ENCODE measurements at regions not wholly inside any gene's neighbourhood (a gene's known extent, or its start where the extent isn't known, plus 50 kb on each side); places are given as distances from the start of the nearest gene placed in this dataset.

DNA sequence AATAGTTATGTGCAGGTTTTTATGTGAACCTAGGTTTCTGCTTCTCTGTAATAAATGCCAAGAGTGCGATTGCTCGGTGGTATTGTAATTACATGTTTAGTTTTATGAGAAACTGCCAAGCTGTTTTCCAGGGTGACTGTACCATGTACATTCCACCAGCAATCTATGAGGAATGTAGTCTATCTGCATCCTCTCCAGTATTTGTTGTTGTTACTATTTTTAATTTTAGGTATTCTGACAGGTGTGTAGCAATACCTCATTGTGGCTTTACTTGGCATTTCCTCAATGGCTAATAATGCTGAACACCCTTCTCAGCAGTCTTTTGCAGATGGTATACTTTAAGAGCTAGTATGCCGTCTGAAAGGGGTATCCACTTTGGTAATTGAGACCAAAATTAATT lies 142.1 kb downstream of the BMP2 start:
- Histone ChIP-seq H2AFZ (replicated peaks; ENCODE audit: low read length, poor library complexity) (no peak overlapping the region), H3K9me1 (ENCODE audit: insufficient read depth, low read length) (no peaks in the 10 kb centered on the region), H2BK5ac (ENCODE audit: low read depth, low read length, poor library complexity, severe bottlenecking) (no peak overlapping the region), H3K18ac (ENCODE audit: low read depth, low read length) (no peak overlapping the region), H3K4me2 (ENCODE audit: low read depth, low read length) (no peak overlapping the region), H3K27ac (ENCODE audit: insufficient read depth, low read length) (no peak overlapping the region), H2AK9ac (replicated peaks; ENCODE audit: low read depth, low read length, poor library complexity) (no peak overlapping the region), H2BK15ac (ENCODE audit: low read depth, low read length) (no peak overlapping the region), H3K36me3 (ENCODE audit: control insufficient read depth, insufficient read depth, low read length) (no peaks in the 10 kb centered on the region), H3K4me1 (ENCODE audit: control insufficient read depth, insufficient read depth, low read length) (no peaks in the 10 kb centered on the region), H3K56ac (ENCODE audit: extremely low read depth, insufficient read depth, low read length) (no peak overlapping the region), H3K4ac (ENCODE audit: low read depth, low read length) (no peak overlapping the region), H3K79me1 (ENCODE audit: low read depth in 1 of 2, low read length in 2 of 2) (no peaks in the 10 kb centered on the region), H3K23ac (ENCODE audit: low read depth, low read length) (no peak overlapping the region), H3K4me3 (ENCODE audit: insufficient read depth, low read depth, low read length) (no peak overlapping the region), H4K20me1 (ENCODE audit: insufficient read depth, low read length) (no peaks in the 10 kb centered on the region), H4K8ac (ENCODE audit: low read depth in 2 of 2, low read length in 2 of 2) (no peak overlapping the region), H3K27me3 (ENCODE audit: control insufficient read depth, insufficient read depth, low read length) (no peaks in the 10 kb centered on the region), H3K9me3 (ENCODE audit: control insufficient read depth, insufficient read depth, low read length) (peaks cover 2% of the 10 kb centered on the region; the same call in 1 of the 2 replicates), H2BK20ac (ENCODE audit: low read depth, low read length) (no peak overlapping the region), H2BK120ac (ENCODE audit: low read depth, low read length) (no peak overlapping the region), H3K14ac (replicated peaks; ENCODE audit: low read depth, low read length) (no peak overlapping the region), H3K9ac (ENCODE audit: low read depth, low read length) (no peak overlapping the region), H2AK5ac (ENCODE audit: low read depth, low read length) (no peak overlapping the region), H4K91ac (ENCODE audit: insufficient read depth, low read depth, low read length) (no peak overlapping the region), H4K5ac (ENCODE audit: low read depth, low read length) (no peak overlapping the region)
- ATAC-seq (ENCODE audit: low read depth) (no peak), DNase-seq (no peak)
- WGBS, 2 experiments (ENCODE audit: extremely low coverage in 2 of 2, insufficient read length in 1 of 2), result no CpG with 5 or more reads among the region's 3 CpGs
- POLR2A ChIA-PET (ENCODE audit: unreplicated experiment), result no interaction called here
- BruUV-seq (replicated peaks), result no TSS peak
- dilution Hi-C loops (cut with HindIII; ENCODE audit: low sequenced_read_pairs, unreplicated experiment) (no loop called here), in situ Hi-C loops (cut with MboI; ENCODE audit: low sequenced_read_pairs) (no loop called here), intact Hi-C loops (cut with micrococcal nuclease) (no loop called here)
- CTCF ChIA-PET, result no interaction called here
- no peak for TF ChIP-seq MAFK (IDR thresholded peaks at IDR 0.05; ENCODE audit: low read depth, low read length)
- TF ChIP-seq, protein P1, sequence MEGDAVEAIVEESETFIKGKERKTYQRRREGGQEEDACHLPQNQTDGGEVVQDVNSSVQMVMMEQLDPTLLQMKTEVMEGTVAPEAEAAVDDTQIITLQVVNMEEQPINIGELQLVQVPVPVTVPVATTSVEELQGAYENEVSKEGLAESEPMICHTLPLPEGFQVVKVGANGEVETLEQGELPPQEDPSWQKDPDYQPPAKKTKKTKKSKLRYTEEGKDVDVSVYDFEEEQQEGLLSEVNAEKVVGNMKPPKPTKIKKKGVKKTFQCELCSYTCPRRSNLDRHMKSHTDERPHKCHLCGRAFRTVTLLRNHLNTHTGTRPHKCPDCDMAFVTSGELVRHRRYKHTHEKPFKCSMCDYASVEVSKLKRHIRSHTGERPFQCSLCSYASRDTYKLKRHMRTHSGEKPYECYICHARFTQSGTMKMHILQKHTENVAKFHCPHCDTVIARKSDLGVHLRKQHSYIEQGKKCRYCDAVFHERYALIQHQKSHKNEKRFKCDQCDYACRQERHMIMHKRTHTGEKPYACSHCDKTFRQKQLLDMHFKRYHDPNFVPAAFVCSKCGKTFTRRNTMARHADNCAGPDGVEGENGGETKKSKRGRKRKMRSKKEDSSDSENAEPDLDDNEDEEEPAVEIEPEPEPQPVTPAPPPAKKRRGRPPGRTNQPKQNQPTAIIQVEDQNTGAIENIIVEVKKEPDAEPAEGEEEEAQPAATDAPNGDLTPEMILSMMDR (conservative IDR thresholded peaks at IDR 0.05; ENCODE audit: low read depth, low read length), result no peak
- TF ChIP-seq SMC3 (IDR thresholded peaks at IDR 0.05; ENCODE audit: low read depth, low read length), result no peak
- no peak for TF ChIP-seq NFE2L2 (IDR thresholded peaks at IDR 0.05; ENCODE audit: low read depth, low read length)
- no peak for TF ChIP-seq MXI1 (IDR thresholded peaks at IDR 0.05; ENCODE audit: borderline replicate concordance, low read depth, low read length)
- no peak for TF ChIP-seq RCOR1 (IDR thresholded peaks at IDR 0.05; ENCODE audit: insufficient replicate concordance, low read length)
- TF ChIP-seq POLR2A (IDR thresholded peaks at IDR 0.05; ENCODE audit: low read depth, low read length), result no peak
- TF ChIP-seq RFX5 (IDR thresholded peaks at IDR 0.05; ENCODE audit: low read depth, low read length), result no peak
- no peak for TF ChIP-seq CEBPB (IDR thresholded peaks at IDR 0.05; ENCODE audit: low read depth, low read length)
- TF ChIP-seq, protein P2, sequence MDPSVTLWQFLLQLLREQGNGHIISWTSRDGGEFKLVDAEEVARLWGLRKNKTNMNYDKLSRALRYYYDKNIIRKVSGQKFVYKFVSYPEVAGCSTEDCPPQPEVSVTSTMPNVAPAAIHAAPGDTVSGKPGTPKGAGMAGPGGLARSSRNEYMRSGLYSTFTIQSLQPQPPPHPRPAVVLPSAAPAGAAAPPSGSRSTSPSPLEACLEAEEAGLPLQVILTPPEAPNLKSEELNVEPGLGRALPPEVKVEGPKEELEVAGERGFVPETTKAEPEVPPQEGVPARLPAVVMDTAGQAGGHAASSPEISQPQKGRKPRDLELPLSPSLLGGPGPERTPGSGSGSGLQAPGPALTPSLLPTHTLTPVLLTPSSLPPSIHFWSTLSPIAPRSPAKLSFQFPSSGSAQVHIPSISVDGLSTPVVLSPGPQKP (IDR thresholded peaks at IDR 0.05; ENCODE audit: borderline replicate concordance, low read depth, low read length), result no peak
- TF ChIP-seq FOS (IDR thresholded peaks at IDR 0.05; ENCODE audit: low read depth, low read length), result no peak
- TF ChIP-seq CHD1 (IDR thresholded peaks at IDR 0.05; ENCODE audit: low read depth, low read length), result no peak
